Muscle layer of duodenum (tissue), 2 donors: ENCODE measurements at regions not wholly inside any gene's neighbourhood (a gene's known extent, or its start where the extent isn't known, plus 50 kb on each side); places are given as distances from the start of the nearest gene placed in this dataset.
"Not testable (repeated sequence)": the region's sequence is repeated elsewhere in the genome, so short reads cannot be mapped to it uniquely, and the experiment has no call there.

ENCODE experiments used
- H3K27ac ChIP-seq: one replicate; pipeline ENCODE4 v1.7.0; 2013; ENCODE audit warnings: mild to moderate bottlenecking, low read length
- H3K27me3 ChIP-seq: one replicate; pipeline ENCODE4 v1.7.0; 2013; ENCODE audit warnings: low read depth, mild to moderate bottlenecking, control low read depth, low read length
- H3K36me3 ChIP-seq, 2 donors: one replicate each; pipeline ENCODE4 v1.7.0; 2013; ENCODE audit warnings: low read length in 2 of 2, control low read depth in 1 of 2, mild to moderate bottlenecking in 1 of 2; ENCODE audit not compliant: insufficient read depth in 2 of 2, control insufficient read depth in 1 of 2
- H3K4me1 ChIP-seq, 2 donors: one replicate each; pipeline ENCODE4 v1.7.0; 2013; ENCODE audit warnings: low read length in 2 of 2, mild to moderate bottlenecking in 2 of 2, control low read depth in 1 of 2, moderate library complexity in 1 of 2; ENCODE audit not compliant: insufficient read depth in 2 of 2, control insufficient read depth in 1 of 2
- H3K4me3 ChIP-seq, 2 donors: one replicate each; pipeline ENCODE4 v1.7.0; 2013; ENCODE audit warnings: low read length in 2 of 2, low read depth in 1 of 2, mild to moderate bottlenecking in 1 of 2
- H3K9me3 ChIP-seq, 2 donors: one replicate each; pipeline ENCODE4 v1.7.0; 2013; ENCODE audit warnings: low read length in 2 of 2, control low read depth in 1 of 2, mild to moderate bottlenecking in 1 of 2; ENCODE audit not compliant: control insufficient read depth in 1 of 2
- donor health status: healthy.

- H3K36me3 ChIP-seq = no peaks in the 10 kb centered on the region
- no peaks in the 10 kb centered on the region for H3K9me3 ChIP-seq
- H3K27me3 ChIP-seq = no peaks in the 10 kb centered on the region
- H3K27ac ChIP-seq = no peak overlapping the region
- no peak overlapping the region for H3K4me3 ChIP-seq
- no peaks in the 10 kb centered on the region for H3K4me1 ChIP-seq
Observed at GRCh38 chr13:109312399-109312798, 474.0 kb downstream of the IRS2 start.

GRCh38 chr13:109311431-109311976 lies 474.9 kb downstream of the IRS2 start:
- not testable (repeated sequence) for H3K9me3 ChIP-seq, H3K4me1 ChIP-seq, H3K27me3 ChIP-seq, H3K27ac ChIP-seq, H3K36me3 ChIP-seq, H3K4me3 ChIP-seq

GRCh38 chr13:109309625-109310363 lies 476.6 kb downstream of the IRS2 start:
- Histone ChIP-seq H3K9me3 (no peaks in the 10 kb centered on the region), H3K4me3 (no peak overlapping the region), H3K36me3 (no peaks in the 10 kb centered on the region), H3K4me1 (no peaks in the 10 kb centered on the region), H3K27me3 (no peaks in the 10 kb centered on the region), H3K27ac (no peak overlapping the region)

- no peaks in the 10 kb centered on the region for H3K27me3 ChIP-seq
- H3K4me3 ChIP-seq = no peak overlapping the region
- no peaks in the 10 kb centered on the region for H3K36me3 ChIP-seq
- H3K9me3 ChIP-seq = no peaks in the 10 kb centered on the region
- H3K27ac ChIP-seq = no peak overlapping the region
- no peaks in the 10 kb centered on the region for H3K4me1 ChIP-seq
Observed at GRCh38 chr13:109307027-109307426, 479.4 kb downstream of the IRS2 start.

GRCh38 chr13:109301726-109302125 lies 484.7 kb downstream of the IRS2 start:
- Histone ChIP-seq H3K9me3 (no peaks in the 10 kb centered on the region), H3K27ac (no peak overlapping the region), H3K4me1 (no peaks in the 10 kb centered on the region), H3K27me3 (no peaks in the 10 kb centered on the region), H3K4me3 (no peak overlapping the region), H3K36me3 (no peaks in the 10 kb centered on the region)

GRCh38 chr13:109301276-109301675 lies 485.1 kb downstream of the IRS2 start:
- H3K27me3 ChIP-seq = no peaks in the 10 kb centered on the region
- no peaks in the 10 kb centered on the region for H3K36me3 ChIP-seq
- no peak overlapping the region for H3K4me3 ChIP-seq
- no peaks in the 10 kb centered on the region for H3K4me1 ChIP-seq
- H3K27ac ChIP-seq = no peak overlapping the region
- no peaks in the 10 kb centered on the region for H3K9me3 ChIP-seq

- Histone ChIP-seq H3K36me3 (no peaks in the 10 kb centered on the region), H3K9me3 (no peaks in the 10 kb centered on the region), H3K27me3 (no peaks in the 10 kb centered on the region)
Observed at GRCh38 chr13:109297628-109298027, 488.8 kb downstream of the IRS2 start.

GRCh38 chr13:109293166-109293565 lies 493.2 kb downstream of the IRS2 start:
- Histone ChIP-seq H3K9me3 (no peaks in the 10 kb centered on the region), H3K27ac (no peak overlapping the region), H3K4me3 (no peak overlapping the region), H3K4me1 (no peaks in the 10 kb centered on the region), H3K36me3 (no peaks in the 10 kb centered on the region), H3K27me3 (no peaks in the 10 kb centered on the region)

More at GRCh38 chr13:109297628-109298027, 488.8 kb downstream of the IRS2 start:
- H3K27ac ChIP-seq = no peak overlapping the region
- no peaks in the 10 kb centered on the region for H3K4me1 ChIP-seq
- no peak overlapping the region for H3K4me3 ChIP-seq

GRCh38 chr13:109288151-109288709 lies 498.2 kb downstream of the IRS2 start:
- H3K27ac ChIP-seq = no peak overlapping the region
- no peak overlapping the region for H3K4me3 ChIP-seq
- H3K9me3 ChIP-seq = no peaks in the 10 kb centered on the region
- H3K36me3 ChIP-seq = no peaks in the 10 kb centered on the region
- H3K4me1 ChIP-seq = no peaks in the 10 kb centered on the region
- H3K27me3 ChIP-seq = no peaks in the 10 kb centered on the region

GRCh38 chr13:109287553-109287952 lies 498.8 kb downstream of the IRS2 start:
- Histone ChIP-seq H3K27me3 (no peaks in the 10 kb centered on the region), H3K36me3 (no peaks in the 10 kb centered on the region), H3K9me3 (no peaks in the 10 kb centered on the region), H3K4me3 (no peak overlapping the region), H3K27ac (no peak overlapping the region), H3K4me1 (no peaks in the 10 kb centered on the region)

GRCh38 chr13:109285586-109285985 lies 500.8 kb downstream of the IRS2 start:
- Histone ChIP-seq H3K9me3 (no peaks in the 10 kb centered on the region), H3K36me3 (no peaks in the 10 kb centered on the region), H3K27ac (no peak overlapping the region), H3K27me3 (no peaks in the 10 kb centered on the region), H3K4me3 (no peak overlapping the region), H3K4me1 (no peaks in the 10 kb centered on the region)
